ENCODE measurements at regions not wholly inside any gene's neighbourhood (a gene's known extent, or its start where the extent isn't known, plus 50 kb on each side); places are given as distances from the start of the nearest gene placed in this dataset.

- Histone ChIP-seq H3K4me3 (ENCODE audit: low read length) (no peak overlapping the region), H3K4me1 (ENCODE audit: control insufficient read depth, insufficient read depth, low read length) (peaks cover 1% of the 10 kb centered on the region; the same call in 1 of the 2 replicates), H3K36me3 (ENCODE audit: control insufficient read depth, insufficient read depth, low read length) (no peaks in the 10 kb centered on the region), H3K9me3 (ENCODE audit: control insufficient read depth, insufficient read depth, low read length) (no peaks in the 10 kb centered on the region), H3K27ac (ENCODE audit: low read length) (no peak overlapping the region), H3K27me3 (ENCODE audit: control insufficient read depth, insufficient read depth, low read length) (no peaks in the 10 kb centered on the region)
- no CpG with 5 or more reads among the region's 4 CpGs for WGBS (ENCODE audit: insufficient coverage, insufficient read length)
- DNase-seq (ENCODE audit: low read depth, low spot score): no peak
These were observed 1812.2 kb downstream of the BRINP3 start for GRCh38 chr1:188665477-188665876.

- no peak for DNase-seq (ENCODE audit: low read depth, low spot score)
- WGBS (ENCODE audit: insufficient coverage, insufficient read length): no CpG with 5 or more reads among the region's 2 CpGs
These were observed 1809.6 kb downstream of the BRINP3 start for GRCh38 chr1:188668083-188668482.

GRCh38 chr1:188669728-188670382 lies 1807.8 kb downstream of the BRINP3 start:
- Histone ChIP-seq H3K4me1 (ENCODE audit: control insufficient read depth, insufficient read depth, low read length) (peaks cover 1% of the 10 kb centered on the region; the same call in 1 of the 2 replicates), H3K27me3 (ENCODE audit: control insufficient read depth, insufficient read depth, low read length) (no peaks in the 10 kb centered on the region), H3K4me3 (ENCODE audit: low read length) (no peak overlapping the region), H3K36me3 (ENCODE audit: control insufficient read depth, insufficient read depth, low read length) (no peaks in the 10 kb centered on the region), H3K9me3 (ENCODE audit: control insufficient read depth, insufficient read depth, low read length) (no peaks in the 10 kb centered on the region), H3K27ac (ENCODE audit: low read length) (no peak overlapping the region)
- 100% methylated on average over 1 of the region's 3 CpGs for WGBS (ENCODE audit: insufficient coverage, insufficient read length)
- DNase-seq (ENCODE audit: low read depth, low spot score): no peak

More at GRCh38 chr1:188668083-188668482, 1809.6 kb downstream of the BRINP3 start:
- no peak overlapping the region for H3K27ac ChIP-seq (ENCODE audit: low read length)
- H3K9me3 ChIP-seq (ENCODE audit: control insufficient read depth, insufficient read depth, low read length): no peaks in the 10 kb centered on the region
- no peaks in the 10 kb centered on the region for H3K36me3 ChIP-seq (ENCODE audit: control insufficient read depth, insufficient read depth, low read length)
- H3K27me3 ChIP-seq (ENCODE audit: control insufficient read depth, insufficient read depth, low read length): no peaks in the 10 kb centered on the region
- peaks cover 1% of the 10 kb centered on the region; the same call in 1 of the 2 replicates for H3K4me1 ChIP-seq (ENCODE audit: control insufficient read depth, insufficient read depth, low read length)
- H3K4me3 ChIP-seq (ENCODE audit: low read length): no peak overlapping the region

GRCh38 chr1:188670837-188671236 lies 1806.8 kb downstream of the BRINP3 start:
- Histone ChIP-seq H3K27ac (ENCODE audit: low read length) (no peak overlapping the region), H3K9me3 (ENCODE audit: control insufficient read depth, insufficient read depth, low read length) (no peaks in the 10 kb centered on the region)
- WGBS (ENCODE audit: insufficient coverage, insufficient read length): no CpG with 5 or more reads among the region's 2 CpGs

GRCh38 chr1:188672153-188672552 lies 1805.5 kb downstream of the BRINP3 start:
- H3K27ac ChIP-seq (ENCODE audit: low read length): no peak overlapping the region
- H3K36me3 ChIP-seq (ENCODE audit: control insufficient read depth, insufficient read depth, low read length): no peaks in the 10 kb centered on the region
- no peak overlapping the region for H3K4me3 ChIP-seq (ENCODE audit: low read length)
- no peaks in the 10 kb centered on the region for H3K9me3 ChIP-seq (ENCODE audit: control insufficient read depth, insufficient read depth, low read length)
- no peaks in the 10 kb centered on the region for H3K27me3 ChIP-seq (ENCODE audit: control insufficient read depth, insufficient read depth, low read length)
- H3K4me1 ChIP-seq (ENCODE audit: control insufficient read depth, insufficient read depth, low read length): peaks cover 1% of the 10 kb centered on the region; the same call in 1 of the 2 replicates
- no peak for DNase-seq (ENCODE audit: low read depth, low spot score)

More at GRCh38 chr1:188670837-188671236, 1806.8 kb downstream of the BRINP3 start:
- no peak for DNase-seq (ENCODE audit: low read depth, low spot score)
- H3K4me3 ChIP-seq (ENCODE audit: low read length): no peak overlapping the region
- H3K27me3 ChIP-seq (ENCODE audit: control insufficient read depth, insufficient read depth, low read length): no peaks in the 10 kb centered on the region
- peaks cover 1% of the 10 kb centered on the region; the same call in 1 of the 2 replicates for H3K4me1 ChIP-seq (ENCODE audit: control insufficient read depth, insufficient read depth, low read length)
- no peaks in the 10 kb centered on the region for H3K36me3 ChIP-seq (ENCODE audit: control insufficient read depth, insufficient read depth, low read length)

GRCh38 chr1:188689542-188689941 lies 1788.1 kb downstream of the BRINP3 start:
- no CpG with 5 or more reads among the region's 4 CpGs for WGBS (ENCODE audit: insufficient coverage, insufficient read length)
- Histone ChIP-seq H3K36me3 (ENCODE audit: control insufficient read depth, insufficient read depth, low read length) (no peaks in the 10 kb centered on the region), H3K27me3 (ENCODE audit: control insufficient read depth, insufficient read depth, low read length) (no peaks in the 10 kb centered on the region), H3K27ac (ENCODE audit: low read length) (no peak overlapping the region), H3K9me3 (ENCODE audit: control insufficient read depth, insufficient read depth, low read length) (no peaks in the 10 kb centered on the region), H3K4me1 (ENCODE audit: control insufficient read depth, insufficient read depth, low read length) (no peaks in the 10 kb centered on the region), H3K4me3 (ENCODE audit: low read length) (no peak overlapping the region)
- DNase-seq (ENCODE audit: low read depth, low spot score): no peak

- no peak overlapping the region for H3K27ac ChIP-seq (ENCODE audit: low read length)
- H3K36me3 ChIP-seq (ENCODE audit: control insufficient read depth, insufficient read depth, low read length): no peaks in the 10 kb centered on the region
- DNase-seq (ENCODE audit: low read depth, low spot score): no peak
- no peak overlapping the region for H3K4me3 ChIP-seq (ENCODE audit: low read length)
- WGBS (ENCODE audit: insufficient coverage, insufficient read length): no CpG with 5 or more reads among the region's 2 CpGs
- no peaks in the 10 kb centered on the region for H3K4me1 ChIP-seq (ENCODE audit: control insufficient read depth, insufficient read depth, low read length)
- no peaks in the 10 kb centered on the region for H3K27me3 ChIP-seq (ENCODE audit: control insufficient read depth, insufficient read depth, low read length)
- no peaks in the 10 kb centered on the region for H3K9me3 ChIP-seq (ENCODE audit: control insufficient read depth, insufficient read depth, low read length)
These were observed 1777.5 kb downstream of the BRINP3 start for GRCh38 chr1:188700116-188700515.

- Histone ChIP-seq H3K36me3 (ENCODE audit: control insufficient read depth, insufficient read depth, low read length) (no peaks in the 10 kb centered on the region), H3K4me1 (ENCODE audit: control insufficient read depth, insufficient read depth, low read length) (no peaks in the 10 kb centered on the region), H3K27me3 (ENCODE audit: control insufficient read depth, insufficient read depth, low read length) (no peaks in the 10 kb centered on the region), H3K9me3 (ENCODE audit: control insufficient read depth, insufficient read depth, low read length) (no peaks in the 10 kb centered on the region), H3K4me3 (ENCODE audit: low read length) (no peak overlapping the region), H3K27ac (ENCODE audit: low read length) (no peak overlapping the region)
- no CpG with 5 or more reads among the region's 4 CpGs for WGBS (ENCODE audit: insufficient coverage, insufficient read length)
- no peak for DNase-seq (ENCODE audit: low read depth, low spot score)
These were observed 1770.9 kb downstream of the BRINP3 start for GRCh38 chr1:188706742-188707141.

- H3K4me3 ChIP-seq (ENCODE audit: low read length): no peak overlapping the region
- no peak overlapping the region for H3K27ac ChIP-seq (ENCODE audit: low read length)
- H3K27me3 ChIP-seq (ENCODE audit: control insufficient read depth, insufficient read depth, low read length): no peaks in the 10 kb centered on the region
- H3K9me3 ChIP-seq (ENCODE audit: control insufficient read depth, insufficient read depth, low read length): no peaks in the 10 kb centered on the region
- WGBS (ENCODE audit: insufficient coverage, insufficient read length): no CpG with 5 or more reads among the region's 4 CpGs
- H3K36me3 ChIP-seq (ENCODE audit: control insufficient read depth, insufficient read depth, low read length): no peaks in the 10 kb centered on the region
- no peak for DNase-seq (ENCODE audit: low read depth, low spot score)
- no peaks in the 10 kb centered on the region for H3K4me1 ChIP-seq (ENCODE audit: control insufficient read depth, insufficient read depth, low read length)
These were observed 1768.7 kb downstream of the BRINP3 start for GRCh38 chr1:188708795-188709535.

- Histone ChIP-seq H3K9me3 (ENCODE audit: control insufficient read depth, insufficient read depth, low read length) (no peaks in the 10 kb centered on the region), H3K4me3 (ENCODE audit: low read length) (no peak overlapping the region), H3K4me1 (ENCODE audit: control insufficient read depth, insufficient read depth, low read length) (no peaks in the 10 kb centered on the region), H3K36me3 (ENCODE audit: control insufficient read depth, insufficient read depth, low read length) (no peaks in the 10 kb centered on the region), H3K27ac (ENCODE audit: low read length) (no peak overlapping the region), H3K27me3 (ENCODE audit: control insufficient read depth, insufficient read depth, low read length) (no peaks in the 10 kb centered on the region)
- no peak for DNase-seq (ENCODE audit: low read depth, low spot score)
- no CpG with 5 or more reads among the region's 1 CpG for WGBS (ENCODE audit: insufficient coverage, insufficient read length)
These were observed 1762.1 kb downstream of the BRINP3 start for GRCh38 chr1:188715566-188715965.

Measured in iPS DF 6.9 (cell line).